ENCODE measurements at regions not wholly inside any gene's neighbourhood (a gene's known extent, or its start where the extent isn't known, plus 50 kb on each side); places are given as distances from the start of the nearest gene placed in this dataset.
"Not testable (repeated sequence)": the region's sequence is repeated elsewhere in the genome, so short reads cannot be mapped to it uniquely, and the experiment has no call there.

DNA sequence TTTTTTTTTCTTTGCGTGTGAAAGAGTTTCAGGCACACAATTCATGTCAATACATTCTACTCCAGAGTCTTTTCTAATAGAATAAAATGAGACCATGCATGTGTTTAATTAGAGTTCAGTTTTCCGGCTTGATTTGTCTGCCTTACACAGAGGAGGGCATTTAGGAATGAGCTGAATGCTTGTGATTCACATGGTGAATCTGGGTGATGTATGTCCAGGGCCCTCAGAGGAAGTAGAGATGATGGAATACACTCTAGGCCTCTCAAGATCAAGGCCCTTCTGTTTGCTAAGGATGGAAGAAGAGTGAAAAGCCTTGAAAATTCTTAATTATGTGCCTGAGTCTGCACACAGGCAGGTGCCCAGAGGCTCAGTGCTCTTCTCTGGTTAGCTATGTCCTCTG is 71.0 kb upstream of the CYRIA start:
- no peak for DNase-seq (ENCODE audit: low read depth in 2 of 2, low spot score in 1 of 2)

DNA sequence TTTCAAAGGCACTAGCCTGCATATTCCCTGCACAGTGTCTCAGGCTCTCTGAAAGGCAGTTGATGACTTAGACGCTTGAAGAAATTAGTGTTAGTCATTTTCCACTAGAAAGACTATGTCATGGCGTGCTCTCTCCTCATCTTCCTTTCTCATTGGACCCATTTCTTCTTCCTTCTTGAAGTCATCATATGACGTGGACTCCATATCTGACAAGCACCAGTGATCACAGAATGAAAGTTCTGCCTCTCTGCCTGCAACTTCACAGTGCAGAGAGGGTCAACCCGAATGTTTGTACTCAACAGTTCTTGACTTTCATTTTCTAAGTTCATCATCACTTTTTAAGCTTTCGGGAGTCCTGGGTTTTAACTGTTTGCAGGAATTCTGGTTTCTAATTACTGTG is 63.7 kb upstream of the CYRIA start:
- DNase-seq (ENCODE audit: low read depth in 2 of 2, low spot score in 1 of 2) = no peak

DNA sequence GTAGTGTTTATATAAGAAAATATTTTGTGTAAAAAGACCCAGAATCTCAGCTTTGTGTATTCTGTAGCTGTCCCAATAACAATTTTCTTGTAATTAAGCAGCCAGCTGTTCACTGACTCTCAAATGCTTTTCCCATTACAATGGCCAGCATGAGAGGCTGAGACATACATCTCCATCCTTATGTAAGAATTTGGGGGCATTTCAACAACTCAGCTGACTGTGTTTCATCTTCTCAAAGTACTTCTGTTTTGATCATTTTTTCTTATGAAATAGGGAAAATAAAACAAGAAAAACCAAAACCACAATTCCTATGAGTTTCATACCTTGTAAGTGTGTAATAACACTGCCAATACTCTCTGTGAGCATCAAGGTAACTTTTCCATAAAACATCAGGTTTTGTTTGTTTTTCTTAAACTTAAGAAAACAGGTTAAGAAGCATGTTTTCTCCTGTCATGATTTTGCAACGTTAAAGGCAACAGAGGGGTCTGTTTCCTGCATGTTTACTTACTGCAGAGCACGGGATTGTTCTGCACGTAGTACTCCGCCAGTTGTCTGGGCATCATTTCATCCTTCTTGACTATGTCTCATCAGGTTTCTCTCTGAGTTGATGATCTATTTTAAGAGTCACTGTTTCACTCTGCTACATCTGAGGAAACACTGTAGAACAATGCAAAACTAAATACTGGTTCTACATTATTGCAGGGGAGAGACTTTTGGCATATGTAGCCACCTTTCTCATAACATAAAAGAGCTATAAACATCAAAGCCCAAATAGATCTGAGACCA is 62.9 kb upstream of the CYRIA start:
- no peak for DNase-seq (ENCODE audit: low read depth in 2 of 2, low spot score in 1 of 2)

DNA sequence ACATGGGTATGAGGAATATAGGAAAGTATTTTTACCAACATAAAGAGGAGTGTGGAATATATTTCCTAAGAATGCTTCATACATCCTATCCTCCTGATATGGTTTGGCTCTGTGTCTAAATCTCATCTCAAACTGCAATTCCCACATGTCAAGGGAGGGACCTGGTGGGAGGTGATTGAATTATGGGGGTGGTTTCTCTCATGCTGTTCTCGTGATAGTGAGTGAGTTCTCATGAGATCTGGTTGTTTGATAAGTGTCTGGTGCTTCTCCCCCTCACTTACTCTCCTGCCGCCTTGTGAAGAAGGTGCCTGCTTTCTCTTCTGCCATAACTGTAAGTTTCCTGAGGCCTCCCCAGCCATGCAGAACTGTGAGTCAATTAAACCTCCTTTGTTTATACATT is 62.2 kb upstream of the CYRIA start:
- not testable (repeated sequence) for DNase-seq (ENCODE audit: low read depth in 2 of 2, low spot score in 1 of 2)

DNA sequence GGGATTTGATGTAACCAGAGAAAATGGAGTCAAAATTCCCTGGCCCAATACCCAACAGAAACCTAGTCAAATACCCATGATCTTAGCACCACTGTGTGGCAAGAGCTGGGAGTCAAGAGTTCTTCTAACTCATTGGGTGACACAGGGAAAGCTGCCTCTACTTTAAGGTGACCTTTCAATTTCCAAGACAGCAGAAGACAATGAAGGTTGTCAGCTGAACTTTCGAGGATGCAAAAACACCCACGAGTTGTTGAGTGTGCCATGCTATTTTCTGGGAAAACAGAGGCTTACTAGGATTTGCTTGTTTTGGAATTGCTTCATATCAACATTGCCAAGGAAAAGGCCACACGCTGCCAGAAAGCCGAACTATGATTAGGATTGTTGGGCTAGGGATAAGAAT is 61.6 kb upstream of the CYRIA start:
- no peak for DNase-seq (ENCODE audit: low read depth in 2 of 2, low spot score in 1 of 2)

DNA sequence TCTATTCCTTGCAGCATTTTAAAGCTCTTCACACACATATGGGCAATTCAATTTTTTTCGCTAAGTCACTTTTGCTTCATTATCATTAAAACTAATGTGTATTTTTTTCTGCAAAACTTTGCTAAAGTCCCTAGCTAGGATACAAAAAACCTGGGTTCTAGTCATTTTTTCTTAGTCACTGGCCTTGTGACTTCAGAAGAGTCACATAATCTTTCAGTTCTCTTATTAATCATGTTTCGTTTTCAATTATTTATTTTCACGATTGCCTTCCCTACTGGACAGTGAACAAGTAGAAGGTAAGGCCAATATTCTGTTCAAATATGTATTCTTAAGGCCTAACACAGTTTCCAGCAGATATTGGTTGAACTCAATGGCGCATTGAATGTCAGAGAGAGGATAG is 60.9 kb upstream of the CYRIA start:
- no peak for DNase-seq (ENCODE audit: low read depth in 2 of 2, low spot score in 1 of 2)

DNA sequence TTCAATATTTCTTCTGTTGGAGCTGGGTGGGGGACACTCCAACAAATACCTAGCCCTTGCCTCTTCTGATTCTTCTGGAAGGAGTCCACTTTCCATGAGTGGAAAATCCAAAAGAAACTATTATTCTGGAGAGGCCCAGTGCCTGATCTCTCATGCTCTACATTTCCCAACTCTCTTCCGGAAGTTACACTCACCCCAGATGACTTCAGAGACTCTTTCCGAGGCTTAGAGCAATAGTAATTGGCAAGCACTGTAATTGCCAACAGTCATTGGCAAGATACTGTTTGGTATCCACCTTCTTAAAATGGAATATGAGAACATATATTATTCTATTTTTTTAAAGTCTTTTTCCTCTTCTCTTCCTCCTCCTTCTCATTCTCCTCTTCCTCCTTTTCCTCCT is 60.5 kb upstream of the CYRIA start:
- no peak for DNase-seq (ENCODE audit: low read depth in 2 of 2, low spot score in 1 of 2)

DNA sequence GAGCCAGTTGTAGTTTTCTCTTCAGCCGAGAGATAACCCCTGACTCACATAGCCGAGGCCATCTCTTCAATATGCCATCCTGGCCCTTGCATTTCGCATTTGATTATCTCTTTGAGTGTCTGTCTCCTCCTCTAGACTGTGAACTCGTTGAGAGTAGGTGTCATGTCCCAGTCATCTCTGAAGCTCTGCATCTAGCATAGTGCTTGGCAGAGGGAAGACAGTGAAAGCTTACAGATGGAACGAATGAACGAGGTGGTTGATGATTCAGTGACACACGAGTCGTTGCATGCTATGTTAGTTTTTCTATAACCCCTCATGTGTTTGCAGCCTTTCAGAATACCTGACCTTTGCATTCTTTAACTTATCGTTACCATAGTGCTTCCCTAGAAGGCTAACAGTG is 59.9 kb upstream of the CYRIA start:
- no peak for DNase-seq (ENCODE audit: low read depth in 2 of 2, low spot score in 1 of 2)

DNA sequence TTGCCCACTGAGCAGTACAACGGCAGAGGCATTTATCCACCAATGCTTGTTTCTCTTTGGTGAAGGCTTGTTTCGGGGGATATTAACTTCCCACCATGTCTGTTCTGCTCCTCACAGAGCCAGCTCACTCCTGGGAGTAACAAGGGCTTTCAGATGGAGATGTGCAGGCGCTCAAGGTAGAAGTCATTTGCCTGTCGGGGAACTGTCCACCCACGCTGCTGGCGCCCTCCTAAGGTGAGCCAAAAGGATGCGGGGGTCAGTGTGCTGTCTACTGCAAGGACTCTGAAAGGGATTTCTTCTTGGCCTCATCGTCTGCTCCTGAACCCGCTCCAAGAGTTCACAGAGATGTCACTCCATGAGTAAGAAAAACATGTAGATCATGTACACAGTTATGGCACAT is 57.0 kb upstream of the CYRIA start:
- no peak for DNase-seq (ENCODE audit: low read depth in 2 of 2, low spot score in 1 of 2)

DNA sequence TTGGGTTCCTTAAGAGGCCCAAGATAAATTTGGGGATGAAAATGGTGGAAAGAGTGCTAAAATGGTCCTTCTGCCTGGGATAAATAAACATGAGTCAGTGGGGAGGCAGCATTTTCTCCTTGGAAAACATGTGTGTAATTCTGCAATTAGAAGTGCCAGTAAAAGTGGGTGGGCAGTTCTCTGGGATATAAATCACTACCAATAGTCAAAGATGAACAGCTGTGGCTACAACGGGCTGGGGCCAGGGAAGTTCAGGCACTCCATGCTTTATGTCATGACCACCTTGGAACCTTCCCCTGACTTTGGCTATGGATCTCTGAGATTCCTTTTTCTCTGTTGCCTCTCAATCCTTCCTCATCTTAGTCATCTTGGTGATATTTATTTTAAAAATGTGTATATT is 56.5 kb upstream of the CYRIA start:
- DNase-seq (ENCODE audit: low read depth in 2 of 2, low spot score in 1 of 2) = no peak

DNA sequence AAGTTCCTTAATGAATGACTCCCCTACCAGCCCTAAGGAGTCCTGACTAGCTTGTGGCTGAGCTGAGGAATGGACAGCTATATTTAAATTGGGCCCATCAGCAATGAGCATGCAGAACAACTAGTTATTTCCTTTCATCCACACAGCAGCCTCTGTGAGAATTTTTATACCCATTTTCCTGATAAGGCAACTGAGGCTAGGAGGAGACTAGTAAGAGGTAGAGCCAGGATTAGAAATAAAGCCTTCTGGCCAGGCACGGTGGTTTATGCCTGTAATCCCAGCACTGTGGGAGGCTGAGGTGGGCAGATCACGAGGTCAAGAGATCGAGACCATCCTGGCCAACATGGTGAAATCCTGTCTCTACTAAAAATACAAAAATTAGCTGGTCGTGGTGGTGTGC is 55.9 kb upstream of the CYRIA start:
- not testable (repeated sequence) for DNase-seq (ENCODE audit: low read depth in 2 of 2, low spot score in 1 of 2)

DNA sequence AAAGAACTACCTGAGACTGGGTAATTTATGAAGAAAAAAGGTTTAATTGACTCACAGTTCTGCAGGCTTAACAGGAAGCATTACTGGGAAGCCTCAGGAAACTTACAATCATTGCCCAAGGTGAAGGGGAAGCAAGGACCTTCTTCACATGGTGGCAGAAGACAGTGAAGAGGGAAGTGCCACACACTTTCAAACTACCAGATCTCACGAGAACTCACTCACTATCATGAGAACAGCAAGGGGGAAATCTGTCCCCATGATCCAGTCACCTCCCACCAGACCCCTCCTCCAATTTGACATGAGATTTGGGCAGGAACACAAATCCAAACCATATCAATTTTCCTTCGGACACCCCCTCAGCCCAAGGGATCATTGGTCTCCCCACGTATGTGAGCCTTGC is 55.1 kb upstream of the CYRIA start:
- DNase-seq (ENCODE audit: low read depth in 2 of 2, low spot score in 1 of 2) = not testable (repeated sequence)

DNA sequence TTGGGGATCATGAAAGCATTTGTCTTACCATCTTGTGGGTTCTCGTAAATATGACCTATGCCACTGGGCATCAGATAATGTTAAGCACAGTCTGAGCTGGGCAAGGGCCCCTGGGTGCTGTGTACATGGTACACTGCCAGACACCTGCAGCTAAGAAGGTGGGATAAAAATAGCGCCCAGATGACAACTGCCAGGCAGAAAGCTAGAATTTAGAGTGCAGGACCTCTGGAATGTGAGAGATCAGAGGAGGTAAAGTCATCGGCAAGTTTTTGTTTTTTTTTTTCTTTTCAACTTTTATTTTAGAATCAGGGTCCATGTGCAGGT is 53.8 kb upstream of the CYRIA start:
- DNase-seq (ENCODE audit: low read depth in 2 of 2, low spot score in 1 of 2) = no peak

DNA sequence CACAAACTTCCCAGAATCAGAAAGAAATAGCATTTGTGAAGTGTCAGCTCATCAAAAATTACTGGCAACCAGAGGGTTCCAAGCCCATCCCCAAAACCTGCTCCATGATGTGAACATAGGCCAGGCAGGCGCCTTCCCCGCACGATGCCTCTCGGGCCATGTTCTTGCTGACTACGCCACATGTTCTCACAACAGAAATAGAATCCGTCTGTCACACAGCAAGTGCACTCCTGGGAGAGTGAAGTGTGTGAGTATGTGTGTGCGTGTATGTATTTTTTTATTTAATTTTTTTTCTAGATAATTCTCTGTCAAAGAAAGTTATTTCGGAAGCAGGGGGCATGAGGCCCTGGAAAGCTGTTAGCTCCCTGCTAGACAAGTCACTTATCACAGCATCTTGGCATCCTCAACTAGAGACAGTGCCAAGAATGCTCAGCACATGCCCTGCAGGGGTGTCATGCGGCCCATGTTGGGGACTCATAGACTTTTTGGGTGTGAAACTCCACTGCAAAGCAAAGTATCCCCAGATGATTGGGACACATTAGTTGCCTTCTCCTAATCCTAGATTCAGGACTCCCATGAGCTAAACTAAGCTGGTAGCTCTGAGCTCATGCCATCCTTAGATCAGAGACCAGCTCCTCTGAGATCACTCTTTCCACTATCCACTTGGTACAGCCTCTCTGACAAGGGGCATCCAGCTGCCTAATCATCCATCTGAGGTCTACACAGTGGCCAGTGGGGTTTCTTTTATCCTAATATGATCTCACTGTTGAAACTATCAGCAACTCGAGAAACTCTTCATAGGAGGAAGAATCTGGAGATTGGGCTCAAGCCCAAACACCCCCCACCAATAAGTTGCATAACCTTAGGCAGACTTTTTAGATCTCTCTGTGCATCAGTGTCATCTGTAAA is 53.2 kb upstream of the CYRIA start:
- no peak for DNase-seq (ENCODE audit: low read depth in 2 of 2, low spot score in 1 of 2)

DNA sequence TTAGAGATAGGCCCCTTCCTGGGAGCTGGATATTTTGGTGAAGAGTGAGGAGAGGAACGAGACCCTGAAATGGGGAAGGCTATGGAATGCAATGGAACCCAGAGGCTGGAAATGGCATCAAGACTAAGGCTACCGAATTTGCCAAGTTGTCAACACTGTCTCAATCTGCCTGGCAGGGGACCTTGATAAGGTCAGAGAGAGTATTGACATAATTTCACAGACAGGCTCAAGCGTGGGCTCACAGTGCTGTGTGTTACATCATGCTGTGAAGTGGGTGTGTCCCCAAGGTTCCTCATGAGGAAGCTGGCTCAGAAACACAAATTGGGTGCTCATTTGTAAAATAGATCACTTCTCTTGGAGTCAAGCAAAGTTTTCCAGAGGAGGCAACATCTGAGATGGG is 51.8 kb upstream of the CYRIA start:
- no peak for DNase-seq (ENCODE audit: low read depth in 2 of 2, low spot score in 1 of 2)

DNA sequence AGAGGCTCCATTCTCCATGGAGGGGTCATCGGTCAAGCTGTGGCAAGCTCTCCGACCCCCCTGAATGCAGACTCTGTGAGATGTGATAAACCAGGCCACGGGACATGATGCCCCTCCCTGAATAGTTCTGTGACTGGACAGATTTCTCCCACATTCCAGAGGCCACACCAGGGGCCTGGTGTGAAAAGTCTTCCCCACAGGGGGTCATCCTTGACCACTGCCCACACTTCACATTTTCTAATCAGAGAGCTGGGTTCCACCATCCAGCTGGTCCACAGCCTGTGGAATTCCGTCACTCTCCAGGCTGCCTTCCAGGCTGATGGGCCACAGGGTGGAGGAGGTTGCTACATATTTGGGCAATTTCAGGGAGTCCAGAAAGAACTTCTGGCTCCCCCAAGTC is 51.3 kb upstream of the CYRIA start:
- no peak for DNase-seq (ENCODE audit: low read depth in 2 of 2, low spot score in 1 of 2)

DNA sequence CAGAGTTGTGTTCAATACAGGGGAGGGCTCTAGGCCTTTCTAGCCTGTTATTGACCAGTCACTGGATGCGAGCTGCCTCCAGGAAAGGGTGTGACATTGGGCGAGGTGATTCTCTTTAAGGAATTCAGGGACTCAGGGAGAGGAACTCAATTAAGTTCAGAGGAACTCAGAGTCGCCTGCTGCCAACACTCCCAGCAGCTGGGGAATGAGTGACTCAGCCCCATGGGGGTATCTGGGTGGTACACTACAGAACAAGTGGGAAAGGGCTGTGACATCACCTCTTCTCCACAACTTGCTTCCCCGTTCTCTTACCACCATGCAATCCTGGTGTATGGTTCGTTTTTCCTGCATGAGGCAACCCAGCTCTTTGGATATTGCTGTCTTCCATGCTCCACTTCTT is 50.4 kb upstream of the CYRIA start:
- DNase-seq (ENCODE audit: low read depth in 2 of 2, low spot score in 1 of 2) = no peak
